H9 (cell line): ENCODE measurements at regions not wholly inside any gene's neighbourhood (a gene's known extent, or its start where the extent isn't known, plus 50 kb on each side); places are given as distances from the start of the nearest gene placed in this dataset.
A peak's percentile ranks its signal among the peaks of the same experiment; 100 is the strongest.

Source experiments
- DNase-seq: peaks from one replicate; pipeline ENCODE4 v3.0.0-alpha.2; 2017
- H2AFZ ChIP-seq: one replicate; pipeline ENCODE4 v1.6.1; 2013; ENCODE audit warnings: mild to moderate bottlenecking, low read length, control low read depth, moderate library complexity
- H2AK5ac ChIP-seq: 2 replicates; pipeline ENCODE4 v1.6.1; 2013; ENCODE audit warnings: low read length, control low read depth, mixed read lengths; ENCODE audit not compliant: insufficient read length
- H2BK120ac ChIP-seq: one replicate; pipeline ENCODE4 v1.6.1; 2013; ENCODE audit warnings: low read depth, mild to moderate bottlenecking, low read length, control low read depth, inconsistent platforms; ENCODE audit not compliant: poor library complexity, severe bottlenecking
- H2BK12ac ChIP-seq: 2 replicates; pipeline ENCODE4 v1.6.1; 2013; ENCODE audit warnings: low read length, control low read depth, mixed read lengths, low read depth; ENCODE audit not compliant: insufficient read length
- H2BK15ac ChIP-seq: 2 replicates; pipeline ENCODE4 v1.6.1; 2013; ENCODE audit warnings: low read depth, low read length, control low read depth
- H2BK20ac ChIP-seq: one replicate; pipeline ENCODE4 v1.6.1; 2013; ENCODE audit warnings: low read depth, mild to moderate bottlenecking, low read length, control low read depth, inconsistent platforms; ENCODE audit not compliant: poor library complexity, severe bottlenecking
- H2BK5ac ChIP-seq: 2 replicates; pipeline ENCODE4 v1.6.1; 2013; ENCODE audit warnings: low read length, control low read depth, mixed read lengths; ENCODE audit not compliant: insufficient read length
- H3K14ac ChIP-seq: 2 replicates; pipeline ENCODE4 v1.6.1; 2013; ENCODE audit warnings: low read length, control low read depth; ENCODE audit not compliant: insufficient read depth
- H3K18ac ChIP-seq: 2 replicates; pipeline ENCODE4 v1.6.1; 2013; ENCODE audit warnings: low read depth, mild to moderate bottlenecking, mixed read lengths, low read length, control low read depth; ENCODE audit not compliant: insufficient read length
- H3K23ac ChIP-seq: 2 replicates; pipeline ENCODE4 v1.6.1; 2013; ENCODE audit warnings: low read length, control low read depth, mixed read lengths, low read depth; ENCODE audit not compliant: insufficient read length
- H3K23me2 ChIP-seq: 2 replicates; pipeline ENCODE4 v1.6.1; 2013; ENCODE audit warnings: low read depth, mild to moderate bottlenecking, mixed read lengths, low read length, control low read depth; ENCODE audit not compliant: insufficient read length, poor library complexity, severe bottlenecking
- H3K27ac ChIP-seq: 2 replicates; pipeline ENCODE4 v1.5.1; 2013; ENCODE audit warnings: low read length, control low read depth, mixed read lengths, low read depth; ENCODE audit not compliant: insufficient read length
- H3K27me3 ChIP-seq: 2 replicates; pipeline ENCODE4 v1.6.1; 2013; ENCODE audit warnings: low read length, control low read depth, inconsistent platforms; ENCODE audit not compliant: insufficient read depth
- H3K4ac ChIP-seq: 2 replicates; pipeline ENCODE4 v1.6.1; 2013; ENCODE audit warnings: low read depth, mild to moderate bottlenecking, control low read depth, inconsistent platforms, low read length, moderate library complexity
- H3K4me1 ChIP-seq: 2 replicates; pipeline ENCODE4 v1.6.1; 2013; ENCODE audit warnings: low read length, control low read depth, inconsistent platforms; ENCODE audit not compliant: insufficient read depth
- H3K4me2 ChIP-seq: 2 replicates; pipeline ENCODE4 v1.6.1; 2013; ENCODE audit warnings: low read length, control low read depth, mixed read lengths; ENCODE audit not compliant: insufficient read length, insufficient read depth
- H3K56ac ChIP-seq: 2 replicates; pipeline ENCODE4 v1.6.1; 2013; ENCODE audit warnings: low read depth, mild to moderate bottlenecking, mixed read lengths, low read length, control low read depth; ENCODE audit not compliant: insufficient read length
- H3K79me1 ChIP-seq: 2 replicates; pipeline ENCODE4 v1.6.1; 2013; ENCODE audit warnings: low read depth, mild to moderate bottlenecking, moderate library complexity, low read length, control low read depth, inconsistent platforms; ENCODE audit not compliant: insufficient read depth, poor library complexity, severe bottlenecking
- H3K79me2 ChIP-seq: 2 replicates; pipeline ENCODE4 v1.6.1; 2013; ENCODE audit warnings: low read length, control low read depth, inconsistent platforms; ENCODE audit not compliant: insufficient read depth
- H3K9ac ChIP-seq: 2 replicates; pipeline ENCODE4 v1.6.1; 2013; ENCODE audit warnings: low read length, control low read depth, mixed read lengths; ENCODE audit not compliant: insufficient read length; ENCODE audit errors: extremely low read depth
- H3K9me3 ChIP-seq: one replicate; pipeline ENCODE4 v1.6.1; 2013; ENCODE audit warnings: low read depth, low read length, inconsistent platforms; ENCODE audit not compliant: control insufficient read depth
- H3T11ph ChIP-seq: one replicate; pipeline ENCODE4 v1.6.1; 2013; ENCODE audit warnings: mild to moderate bottlenecking, low read length, control low read depth, inconsistent platforms
- H4K20me1 ChIP-seq: one replicate; pipeline ENCODE4 v1.6.1; 2013; ENCODE audit not compliant: control insufficient read depth, insufficient read length, insufficient read depth
- H4K5ac ChIP-seq: 2 replicates; pipeline ENCODE4 v1.6.1; 2013; ENCODE audit warnings: low read depth, mild to moderate bottlenecking, mixed read lengths, low read length, control low read depth; ENCODE audit not compliant: insufficient read length
- H4K8ac ChIP-seq: replicated peaks from 2 replicates; pipeline ENCODE4 v1.6.1; 2013; ENCODE audit warnings: low read length, control low read depth, mixed read lengths, low read depth; ENCODE audit not compliant: insufficient read length
- H4K91ac ChIP-seq: 2 replicates; pipeline ENCODE4 v1.6.1; 2013; ENCODE audit warnings: low read depth, mild to moderate bottlenecking, moderate library complexity, mixed read lengths, low read length, control low read depth; ENCODE audit not compliant: insufficient read length
- H3K27ac Mint-ChIP-seq, 3 experiments: 2 replicates in 2 of 3; 3 replicates in 1 of 3; pipeline ENCODE4 v1.8.0; 2020 to 2021; ENCODE audit warnings: mixed read lengths in 3 of 3, mild to moderate bottlenecking in 1 of 3, moderate library complexity in 1 of 3
- H3K27me3 Mint-ChIP-seq: 2 replicates; pipeline ENCODE4 v1.8.0; 2021; ENCODE audit warnings: low read depth, mild to moderate bottlenecking, moderate library complexity, mixed read lengths
- H3K36me3 Mint-ChIP-seq, 3 experiments: 2 replicates in 2 of 3; 3 replicates in 1 of 3; pipeline ENCODE4 v1.8.0; 2020 to 2021; ENCODE audit warnings: low read depth in 3 of 3, mixed read lengths in 3 of 3; ENCODE audit not compliant: insufficient read depth in 1 of 3
- H3K4me1 Mint-ChIP-seq, 2 experiments: 2 replicates each; pipeline ENCODE4 v1.8.0; 2020; ENCODE audit warnings: mixed read lengths in 2 of 2
- H3K4me3 Mint-ChIP-seq, 2 experiments: 2 replicates in 1 of 2; 3 replicates in 1 of 2; pipeline ENCODE4 v1.8.0; 2020 to 2021; ENCODE audit warnings: mild to moderate bottlenecking in 2 of 2, mixed read lengths in 2 of 2, moderate library complexity in 1 of 2
- H3K9me3 Mint-ChIP-seq, 2 experiments: 2 replicates in 1 of 2; 3 replicates in 1 of 2; pipeline ENCODE4 v1.8.0; 2020; ENCODE audit warnings: mild to moderate bottlenecking in 2 of 2, mixed read lengths in 2 of 2, moderate library complexity in 1 of 2
- WGBS: extraction: QIAGEN DNeasy Blood & Tissue Kit; methylation state at CpG from one replicate; pipeline ENCODE4 v1.1.7; 2013; ENCODE audit warnings: missing lambda C conversion rate, low lambda C conversion rate, mixed read lengths; ENCODE audit not compliant: insufficient read length; ENCODE audit errors: extremely low coverage; 5-methylcytosine and 5-hydroxymethylcytosine counted together
- TF ChIP-seq, protein P1 (sequence below): fragments of 200-600 bp; sonication (generic); conservative IDR thresholded peaks from 3 replicates; pipeline ENCODE4 v1.8.0; 2021; ENCODE audit warnings: antibody characterized with exemption, mild to moderate bottlenecking

DNA sequence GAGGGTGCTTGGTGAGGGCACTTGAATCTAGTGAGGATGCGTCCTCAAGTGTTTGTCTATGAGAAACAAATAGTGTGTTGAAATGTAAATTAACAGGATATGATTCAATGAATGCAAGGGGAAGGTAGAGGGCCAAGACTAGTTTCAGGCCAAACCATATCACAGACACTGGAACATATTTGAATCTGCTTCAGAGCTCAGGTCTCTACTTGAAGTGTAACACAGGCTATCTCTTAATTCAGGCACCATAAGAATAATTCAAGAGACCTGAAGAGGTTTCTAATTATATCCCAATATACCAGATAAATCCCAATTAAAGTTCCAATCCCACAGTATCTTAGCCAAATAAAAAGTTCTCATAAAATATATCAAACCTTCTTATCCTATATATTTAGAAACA, 146.5 kb upstream of the INTU start:
- Histone ChIP-seq H3K79me2 (no peaks in the 10 kb centered on the region), H3K4ac (no peak overlapping the region), H3K79me1 (no peaks in the 10 kb centered on the region), H4K5ac (no peak overlapping the region), H4K91ac (no peak overlapping the region), H3K9me3 (no peaks in the 10 kb centered on the region), H2AFZ (no peak overlapping the region), H3K4me2 (no peak overlapping the region), H2BK20ac (no peak overlapping the region), H2AK5ac (no peak overlapping the region), H3K18ac (no peak overlapping the region), H4K20me1 (no peaks in the 10 kb centered on the region), H3K23ac (no peak overlapping the region), H3K4me1 (peaks cover 2% of the 10 kb centered on the region; the same call in 1 of the 2 replicates), H3K56ac (no peak overlapping the region), H3K23me2 (no peaks in the 10 kb centered on the region), H3K14ac (no peak overlapping the region), H3T11ph (no peak overlapping the region), H3K27me3 (no peaks in the 10 kb centered on the region), H2BK5ac (no peak overlapping the region), H4K8ac (no peak overlapping the region), H3K27ac (no peak overlapping the region), H2BK15ac (no peak overlapping the region), H2BK12ac (no peak overlapping the region), H3K9ac (no peak overlapping the region), H2BK120ac (no peak overlapping the region)
- TF ChIP-seq, protein P1, sequence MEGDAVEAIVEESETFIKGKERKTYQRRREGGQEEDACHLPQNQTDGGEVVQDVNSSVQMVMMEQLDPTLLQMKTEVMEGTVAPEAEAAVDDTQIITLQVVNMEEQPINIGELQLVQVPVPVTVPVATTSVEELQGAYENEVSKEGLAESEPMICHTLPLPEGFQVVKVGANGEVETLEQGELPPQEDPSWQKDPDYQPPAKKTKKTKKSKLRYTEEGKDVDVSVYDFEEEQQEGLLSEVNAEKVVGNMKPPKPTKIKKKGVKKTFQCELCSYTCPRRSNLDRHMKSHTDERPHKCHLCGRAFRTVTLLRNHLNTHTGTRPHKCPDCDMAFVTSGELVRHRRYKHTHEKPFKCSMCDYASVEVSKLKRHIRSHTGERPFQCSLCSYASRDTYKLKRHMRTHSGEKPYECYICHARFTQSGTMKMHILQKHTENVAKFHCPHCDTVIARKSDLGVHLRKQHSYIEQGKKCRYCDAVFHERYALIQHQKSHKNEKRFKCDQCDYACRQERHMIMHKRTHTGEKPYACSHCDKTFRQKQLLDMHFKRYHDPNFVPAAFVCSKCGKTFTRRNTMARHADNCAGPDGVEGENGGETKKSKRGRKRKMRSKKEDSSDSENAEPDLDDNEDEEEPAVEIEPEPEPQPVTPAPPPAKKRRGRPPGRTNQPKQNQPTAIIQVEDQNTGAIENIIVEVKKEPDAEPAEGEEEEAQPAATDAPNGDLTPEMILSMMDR: no peak
- Mint-ChIP-seq H3K4me1 (peaks cover 11 to 20% of the 10 kb centered on the region in 2 experiments), H3K4me3 (no peak overlapping the region), H3K9me3 (no peaks in the 10 kb centered on the region), H3K27ac (peak overlapping the region in 2 of 3 experiments; percentile 2 to 5; a peak in 1 of 7 replicates), H3K36me3 (no peaks in the 10 kb centered on the region), H3K27me3 (no peaks in the 10 kb centered on the region)
- no peak for DNase-seq
- no CpG with 5 or more reads among the region's 1 CpG for WGBS
